Hepatocyte (in vitro differentiated cells): ENCODE measurements at regions not wholly inside any gene's neighbourhood (a gene's known extent, or its start where the extent isn't known, plus 50 kb on each side); places are given as distances from the start of the nearest gene placed in this dataset.
"Not testable (repeated sequence)": the region's sequence is repeated elsewhere in the genome, so short reads cannot be mapped to it uniquely, and the experiment has no call there.

Experiments used
- DNase-seq: peaks from one replicate; pipeline ENCODE4 v3.0.0-alpha.2; 2016; ENCODE audit warnings: low spot score
- H2AFZ ChIP-seq: fragments of 200-600 bp; sonication (generic); 2 replicates; pipeline ENCODE4 v1.6.0; 2016; ENCODE audit warnings: antibody characterized with exemption, mild to moderate bottlenecking
- H3K27ac ChIP-seq: fragments of 200-600 bp; sonication (generic); 2 replicates; pipeline ENCODE4 v1.5.1; 2016; ENCODE audit warnings: mild to moderate bottlenecking
- H3K27me3 ChIP-seq: fragments of 200-600 bp; sonication (generic); 2 replicates; pipeline ENCODE4 v1.6.1; 2016
- H3K36me3 ChIP-seq: fragments of 200-600 bp; sonication (generic); replicated peaks from 2 replicates; pipeline ENCODE4 v1.5.1; 2016; ENCODE audit warnings: low read depth; ENCODE audit not compliant: insufficient read depth
- H3K4me1 ChIP-seq: fragments of 200-600 bp; sonication (generic); 2 replicates; pipeline ENCODE4 v1.5.1; 2016; ENCODE audit warnings: mild to moderate bottlenecking, moderate library complexity; ENCODE audit not compliant: insufficient read depth
- H3K4me2 ChIP-seq: fragments of 200-600 bp; sonication (generic); 2 replicates; pipeline ENCODE4 v1.6.0; 2016
- H3K4me3 ChIP-seq: fragments of 200-600 bp; sonication (generic); 2 replicates; pipeline ENCODE4 v1.5.1; 2016; ENCODE audit warnings: mild to moderate bottlenecking
- H3K79me2 ChIP-seq: fragments of 200-600 bp; sonication (generic); 2 replicates; pipeline ENCODE4 v1.6.0; 2017; ENCODE audit warnings: mild to moderate bottlenecking
- H3K9me2 ChIP-seq: fragments of 200-600 bp; sonication (generic); replicated peaks from 2 replicates; pipeline ENCODE4 v1.6.0; 2017; ENCODE audit warnings: mild to moderate bottlenecking; ENCODE audit not compliant: insufficient read depth
- H3K9me3 ChIP-seq: fragments of 200-600 bp; sonication (generic); 2 replicates; pipeline ENCODE4 v1.5.1; 2016; ENCODE audit warnings: low read depth, mild to moderate bottlenecking
- H4K20me1 ChIP-seq: fragments of 200-600 bp; sonication (generic); 2 replicates; pipeline ENCODE4 v1.6.0; 2016; ENCODE audit warnings: mild to moderate bottlenecking; ENCODE audit not compliant: insufficient read depth, poor library complexity, severe bottlenecking
- EZH2 ChIP-seq: fragments of 200-600 bp; sonication (generic); IDR thresholded peaks from 2 replicates; pipeline ENCODE4 v1.6.1; 2016; ENCODE audit warnings: antibody characterized with exemption, mild to moderate bottlenecking, borderline replicate concordance
- EZH2phosphoT487 ChIP-seq: fragments of 200-600 bp; sonication (generic); IDR thresholded peaks from one replicate; pipeline ENCODE4 v1.6.1; 2018; ENCODE audit warnings: antibody characterized with exemption, mild to moderate bottlenecking, low read depth, moderate library complexity; ENCODE audit not compliant: unreplicated experiment, severe bottlenecking
- WGBS: methylation state at CpG from one replicate; pipeline ENCODE4 v1.1.6; 2016; ENCODE audit warnings: low lambda C conversion rate; ENCODE audit errors: missing lambda C conversion rate; 5-methylcytosine and 5-hydroxymethylcytosine counted together
- TF ChIP-seq, protein P1 (sequence below): fragments of 200-600 bp; sonication (generic); IDR thresholded peaks from 2 replicates; pipeline ENCODE4 v1.5.1; 2016; ENCODE audit warnings: antibody characterized with exemption, mild to moderate bottlenecking; ENCODE audit not compliant: poor library complexity

DNA sequence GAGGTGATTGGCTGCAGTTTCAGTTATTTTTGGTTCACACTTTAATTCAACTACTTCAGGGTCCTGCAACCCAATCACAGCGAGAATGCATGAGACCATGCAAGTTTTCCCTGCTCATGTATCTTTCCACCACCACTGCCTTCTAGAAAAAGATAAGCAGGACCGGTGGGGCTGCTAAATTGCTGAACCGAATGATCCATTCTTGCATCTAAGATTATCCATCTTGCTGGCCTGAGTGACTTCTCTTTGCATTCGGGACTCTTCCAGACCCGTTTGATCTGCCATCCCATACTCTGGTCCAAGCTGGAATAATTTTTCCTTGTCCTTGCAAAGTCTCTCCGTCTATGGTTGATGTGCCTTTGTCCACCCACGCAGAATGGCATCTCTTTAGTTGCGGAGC, 56.3 kb upstream of the TP53I11 start:
- Histone ChIP-seq H3K27me3 (peaks cover 7% of the 10 kb centered on the region), H3K27ac (no peak overlapping the region), H3K4me3 (no peak overlapping the region), H3K4me2 (no peak overlapping the region), H3K9me3 (no peaks in the 10 kb centered on the region), H2AFZ (no peak overlapping the region), H4K20me1 (no peaks in the 10 kb centered on the region), H3K79me2 (no peaks in the 10 kb centered on the region), H3K4me1 (no peaks in the 10 kb centered on the region), H3K9me2 (no peaks in the 10 kb centered on the region), H3K36me3 (no peaks in the 10 kb centered on the region)
- 64% methylated on average over 8 of the region's 8 CpGs for WGBS
- DNase-seq, result no peak
- TF ChIP-seq, protein P1, sequence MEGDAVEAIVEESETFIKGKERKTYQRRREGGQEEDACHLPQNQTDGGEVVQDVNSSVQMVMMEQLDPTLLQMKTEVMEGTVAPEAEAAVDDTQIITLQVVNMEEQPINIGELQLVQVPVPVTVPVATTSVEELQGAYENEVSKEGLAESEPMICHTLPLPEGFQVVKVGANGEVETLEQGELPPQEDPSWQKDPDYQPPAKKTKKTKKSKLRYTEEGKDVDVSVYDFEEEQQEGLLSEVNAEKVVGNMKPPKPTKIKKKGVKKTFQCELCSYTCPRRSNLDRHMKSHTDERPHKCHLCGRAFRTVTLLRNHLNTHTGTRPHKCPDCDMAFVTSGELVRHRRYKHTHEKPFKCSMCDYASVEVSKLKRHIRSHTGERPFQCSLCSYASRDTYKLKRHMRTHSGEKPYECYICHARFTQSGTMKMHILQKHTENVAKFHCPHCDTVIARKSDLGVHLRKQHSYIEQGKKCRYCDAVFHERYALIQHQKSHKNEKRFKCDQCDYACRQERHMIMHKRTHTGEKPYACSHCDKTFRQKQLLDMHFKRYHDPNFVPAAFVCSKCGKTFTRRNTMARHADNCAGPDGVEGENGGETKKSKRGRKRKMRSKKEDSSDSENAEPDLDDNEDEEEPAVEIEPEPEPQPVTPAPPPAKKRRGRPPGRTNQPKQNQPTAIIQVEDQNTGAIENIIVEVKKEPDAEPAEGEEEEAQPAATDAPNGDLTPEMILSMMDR, result no peak
- TF ChIP-seq EZH2phosphoT487 (no peak), EZH2 (no peak)

DNA sequence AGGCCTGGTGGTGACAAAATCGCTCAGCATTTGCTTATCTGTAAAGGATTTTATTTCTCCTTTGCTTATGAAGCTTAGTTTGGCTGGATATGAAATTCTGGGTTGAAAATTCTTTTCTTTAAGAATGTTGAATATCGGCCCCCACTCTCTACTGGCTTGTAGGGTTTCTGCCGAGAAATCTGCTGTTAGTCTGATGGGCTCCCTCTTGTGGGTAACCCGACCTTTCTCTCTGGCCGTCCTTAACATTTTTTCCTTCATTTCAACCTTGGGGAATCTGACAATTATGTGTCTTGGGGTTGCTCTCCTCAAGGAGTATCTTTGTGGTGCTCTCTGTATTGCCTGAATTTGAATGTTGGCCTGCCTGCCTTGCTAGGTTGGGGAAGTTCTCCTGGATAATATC, 65.3 kb upstream of the TP53I11 start:
- not testable (repeated sequence) for DNase-seq, H3K36me3 ChIP-seq, H3K27me3 ChIP-seq, H3K9me3 ChIP-seq, H3K4me2 ChIP-seq, H3K27ac ChIP-seq, H4K20me1 ChIP-seq, H3K79me2 ChIP-seq, H3K4me1 ChIP-seq, H3K4me3 ChIP-seq, H2AFZ ChIP-seq, H3K9me2 ChIP-seq
- WGBS, result 64% methylated on average over 5 of the region's 5 CpGs

DNA sequence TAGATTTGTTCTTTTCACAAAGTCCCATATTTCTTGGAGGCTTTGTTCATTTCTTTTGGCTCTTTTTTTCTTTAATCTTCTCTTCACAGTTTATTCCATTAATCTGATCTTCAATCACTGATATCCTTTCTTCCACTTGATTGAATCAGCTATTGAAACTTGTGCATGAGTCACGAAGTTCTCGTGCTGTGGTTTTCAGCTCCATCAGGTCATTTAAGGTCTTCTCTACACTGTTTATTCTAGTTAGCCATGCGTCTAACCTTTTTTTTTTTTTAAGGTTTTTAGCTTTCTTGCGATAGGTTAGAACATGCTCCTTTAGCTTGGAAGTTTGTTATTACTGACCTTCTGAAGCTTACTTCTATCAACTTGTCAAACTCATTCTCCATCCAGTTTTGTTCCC, 65.8 kb upstream of the TP53I11 start:
- not testable (repeated sequence) for H3K4me1 ChIP-seq, H3K4me2 ChIP-seq, H3K27ac ChIP-seq, H3K4me3 ChIP-seq, H2AFZ ChIP-seq, H3K9me3 ChIP-seq, H4K20me1 ChIP-seq, H3K36me3 ChIP-seq, DNase-seq, H3K79me2 ChIP-seq, H3K9me2 ChIP-seq, H3K27me3 ChIP-seq
- 89% methylated on average over 4 of the region's 4 CpGs for WGBS

DNA sequence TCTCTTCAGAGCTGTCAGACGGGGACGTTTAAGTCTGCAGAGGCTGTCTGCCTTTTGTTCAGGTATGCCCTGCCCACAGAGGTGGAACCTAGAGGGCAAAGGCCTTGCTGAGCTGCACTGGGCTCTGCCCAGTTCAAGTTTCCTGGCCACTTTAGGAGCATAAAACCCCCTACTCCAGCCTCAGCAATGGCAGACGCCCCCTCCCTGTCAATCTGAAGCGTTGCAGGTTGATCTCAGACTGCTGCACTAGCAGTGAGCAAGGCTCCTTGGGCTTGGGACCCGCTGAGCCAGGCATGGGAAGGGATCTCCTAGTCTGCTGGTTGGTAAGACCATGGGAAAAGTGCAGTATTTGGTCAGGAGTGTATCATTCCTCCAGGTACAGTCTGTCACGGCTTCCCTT, 66.6 kb upstream of the TP53I11 start:
- Histone ChIP-seq H3K79me2 (no peaks in the 10 kb centered on the region), H3K36me3 (no peaks in the 10 kb centered on the region), H4K20me1 (no peaks in the 10 kb centered on the region), H3K27me3 (no peaks in the 10 kb centered on the region), H2AFZ (no peak overlapping the region), H3K4me3 (no peak overlapping the region), H3K4me2 (no peak overlapping the region), H3K9me2 (no peaks in the 10 kb centered on the region), H3K4me1 (peaks cover 6% of the 10 kb centered on the region), H3K27ac (no peak overlapping the region), H3K9me3 (no peaks in the 10 kb centered on the region)
- TF ChIP-seq EZH2phosphoT487 (no peak), EZH2 (no peak)
- WGBS, result 45% methylated on average over 6 of the region's 6 CpGs
- DNase-seq, result no peak

DNA sequence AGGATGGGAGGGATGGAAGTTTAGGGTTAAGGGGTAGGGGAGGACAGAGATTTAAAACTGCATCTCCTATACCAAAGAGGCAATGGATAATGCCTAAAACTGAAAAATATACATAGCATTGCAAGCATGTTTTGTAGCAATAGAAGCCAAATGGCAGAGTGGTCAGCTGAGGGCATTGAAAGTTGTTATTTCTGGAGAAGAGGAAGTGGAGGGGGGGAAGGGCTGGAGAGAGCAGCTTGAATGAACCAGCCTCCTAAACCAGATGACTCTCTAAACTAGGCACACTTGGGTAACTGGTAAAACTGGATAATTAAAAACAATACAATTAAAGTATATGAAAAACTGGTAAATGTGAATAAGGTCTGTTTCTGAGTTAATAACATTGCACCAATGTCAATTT, 70.3 kb upstream of the TP53I11 start:
- no peak for DNase-seq
- Histone ChIP-seq H3K27ac (no peak overlapping the region), H3K9me3 (no peaks in the 10 kb centered on the region), H3K4me2 (no peak overlapping the region), H3K27me3 (no peaks in the 10 kb centered on the region), H4K20me1 (no peaks in the 10 kb centered on the region), H3K4me3 (no peak overlapping the region), H2AFZ (no peak overlapping the region), H3K4me1 (peaks cover 6% of the 10 kb centered on the region), H3K9me2 (no peaks in the 10 kb centered on the region), H3K36me3 (no peaks in the 10 kb centered on the region), H3K79me2 (no peaks in the 10 kb centered on the region)
- TF ChIP-seq, protein P1, result no peak
- no peak for TF ChIP-seq EZH2
- no peak for TF ChIP-seq EZH2phosphoT487
